Thymus (tissue), 11 donors: ENCODE measurements at regions not wholly inside any gene's neighbourhood (a gene's known extent, or its start where the extent isn't known, plus 50 kb on each side); places are given as distances from the start of the nearest gene placed in this dataset.

Source experiments
- DNase-seq, 9 donors: peaks; one replicate each; pipeline ENCODE4 v3.0.0-alpha.2; 2013; ENCODE audit warnings: low spot score in 9 of 9, low read depth in 6 of 9, missing footprints in 1 of 9
- H3K27ac ChIP-seq, 2 donors: one replicate each; pipeline ENCODE4 v1.5.1; 2013; ENCODE audit warnings: control low read depth in 1 of 2, low read depth in 1 of 2, low read length in 1 of 2, mild to moderate bottlenecking in 1 of 2, moderate library complexity in 1 of 2
- H3K27me3 ChIP-seq, 2 donors: one replicate each; pipeline ENCODE4 v1.5.1; 2013; ENCODE audit warnings: low read length in 1 of 2; ENCODE audit not compliant: control insufficient read depth in 2 of 2, insufficient read depth in 1 of 2
- H3K36me3 ChIP-seq, 2 donors: one replicate each; pipeline ENCODE4 v1.5.1; 2013; ENCODE audit warnings: low read length in 1 of 2, mild to moderate bottlenecking in 1 of 2, moderate library complexity in 1 of 2; ENCODE audit not compliant: control insufficient read depth in 2 of 2, insufficient read depth in 2 of 2
- H3K4me1 ChIP-seq, 2 donors: one replicate each; pipeline ENCODE4 v1.5.1; 2013; ENCODE audit warnings: low read length in 2 of 2; ENCODE audit not compliant: control insufficient read depth in 2 of 2, insufficient read depth in 2 of 2
- H3K4me3 ChIP-seq, 2 donors: one replicate each; pipeline ENCODE4 v1.5.1; 2013; ENCODE audit warnings: low read length in 2 of 2, control low read depth in 1 of 2, mild to moderate bottlenecking in 1 of 2
- H3K9me3 ChIP-seq, 2 donors: one replicate each; pipeline ENCODE4 v1.5.1; 2013; ENCODE audit warnings: low read length in 1 of 2, mild to moderate bottlenecking in 1 of 2; ENCODE audit not compliant: control insufficient read depth in 2 of 2, insufficient read depth in 1 of 2
- WGBS: extraction: QIAGEN DNeasy Blood & Tissue Kit; methylation state at CpG from one replicate; pipeline ENCODE4 v1.1.7; 2013; 5-methylcytosine and 5-hydroxymethylcytosine counted together
- donor health status: healthy.

GRCh38 chr1:73106931-73107330 is 824.6 kb upstream of the NEGR1 start:
- Histone ChIP-seq H3K9me3 (peaks cover 0 to 13% of the 10 kb centered on the region in 2 donors), H3K27ac (no peak overlapping the region), H3K4me1 (no peaks in the 10 kb centered on the region), H3K4me3 (no peak overlapping the region), H3K36me3 (no peaks in the 10 kb centered on the region), H3K27me3 (no peaks in the 10 kb centered on the region)
- DNase-seq = no peak
- WGBS = 97% methylated on average over 2 of the region's 2 CpGs

- H3K36me3 ChIP-seq = no peaks in the 10 kb centered on the region
- H3K4me1 ChIP-seq = no peaks in the 10 kb centered on the region
- 96% methylated on average over 16 of the region's 16 CpGs for WGBS
- no peaks in the 10 kb centered on the region for H3K27me3 ChIP-seq
- no peak overlapping the region for H3K27ac ChIP-seq
- peaks cover 0 to 13% of the 10 kb centered on the region in 2 donors for H3K9me3 ChIP-seq
- DNase-seq = no peak
- no peak overlapping the region for H3K4me3 ChIP-seq
These were observed 823.4 kb upstream of the NEGR1 start for GRCh38 chr1:73105755-73106154.

- Histone ChIP-seq H3K36me3 (no peaks in the 10 kb centered on the region), H3K27ac (no peak overlapping the region), H3K9me3 (peaks cover 0 to 13% of the 10 kb centered on the region in 2 donors), H3K4me1 (no peaks in the 10 kb centered on the region), H3K4me3 (no peak overlapping the region), H3K27me3 (no peaks in the 10 kb centered on the region)
- 96% methylated on average over 8 of the region's 8 CpGs for WGBS
- no peak for DNase-seq
These were observed 822.4 kb upstream of the NEGR1 start for GRCh38 chr1:73104749-73105148.

GRCh38 chr1:73100216-73100615 is 817.9 kb upstream of the NEGR1 start:
- 83% methylated on average over 4 of the region's 4 CpGs for WGBS
- Histone ChIP-seq H3K9me3 (peaks cover 0 to 5% of the 10 kb centered on the region in 2 donors), H3K36me3 (no peaks in the 10 kb centered on the region), H3K4me3 (no peak overlapping the region), H3K27me3 (no peaks in the 10 kb centered on the region), H3K27ac (no peak overlapping the region), H3K4me1 (no peaks in the 10 kb centered on the region)
- DNase-seq = no peak

- no peaks in the 10 kb centered on the region for H3K9me3 ChIP-seq
- H3K4me1 ChIP-seq = no peaks in the 10 kb centered on the region
- H3K27ac ChIP-seq = no peak overlapping the region
- no peak overlapping the region for H3K4me3 ChIP-seq
- DNase-seq = no peak
- H3K27me3 ChIP-seq = no peaks in the 10 kb centered on the region
- H3K36me3 ChIP-seq = no peaks in the 10 kb centered on the region
These were observed 815.6 kb upstream of the NEGR1 start for GRCh38 chr1:73097917-73098316.

GRCh38 chr1:73096841-73097240 is 814.5 kb upstream of the NEGR1 start:
- Histone ChIP-seq H3K27me3 (no peaks in the 10 kb centered on the region), H3K27ac (no peak overlapping the region), H3K4me1 (no peaks in the 10 kb centered on the region), H3K4me3 (no peak overlapping the region), H3K9me3 (no peaks in the 10 kb centered on the region), H3K36me3 (no peaks in the 10 kb centered on the region)
- DNase-seq = no peak
- WGBS = 84% methylated on average over 1 of the region's 1 CpG

- H3K27me3 ChIP-seq = no peaks in the 10 kb centered on the region
- no peak for DNase-seq
- no peak overlapping the region for H3K4me3 ChIP-seq
- no peaks in the 10 kb centered on the region for H3K36me3 ChIP-seq
- no peaks in the 10 kb centered on the region for H3K4me1 ChIP-seq
- H3K9me3 ChIP-seq = no peaks in the 10 kb centered on the region
- no peak overlapping the region for H3K27ac ChIP-seq
These were observed 810.0 kb upstream of the NEGR1 start for GRCh38 chr1:73092383-73092782.

- Histone ChIP-seq H3K27me3 (no peaks in the 10 kb centered on the region), H3K9me3 (peaks cover 0 to 5% of the 10 kb centered on the region in 2 donors), H3K4me1 (no peaks in the 10 kb centered on the region), H3K4me3 (no peak overlapping the region), H3K36me3 (no peaks in the 10 kb centered on the region), H3K27ac (no peak overlapping the region)
- 50% methylated on average over 3 of the region's 3 CpGs for WGBS
- no peak for DNase-seq
These were observed 784.5 kb upstream of the NEGR1 start for GRCh38 chr1:73066866-73067265.

- peak in 1 of 9 donors; percentile 1 for DNase-seq
- Histone ChIP-seq H3K36me3 (no peaks in the 10 kb centered on the region), H3K4me3 (no peak overlapping the region), H3K27me3 (no peaks in the 10 kb centered on the region), H3K4me1 (no peaks in the 10 kb centered on the region), H3K27ac (no peak overlapping the region), H3K9me3 (peaks cover 0 to 8% of the 10 kb centered on the region in 2 donors)
- WGBS = 61% methylated on average over 9 of the region's 9 CpGs
These were observed 783.2 kb upstream of the NEGR1 start for GRCh38 chr1:73065339-73066041.
